ENCODE measurements at regions not wholly inside any gene's neighbourhood (a gene's known extent, or its start where the extent isn't known, plus 50 kb on each side); places are given as distances from the start of the nearest gene placed in this dataset.

- no peaks in the 10 kb centered on the region for H3K79me2 ChIP-seq (ENCODE audit: low read depth)
- ChIA-PET POLR2A (ENCODE audit: unreplicated experiment) (no interaction called here), CTCF (no interaction called here)
- no TSS peak for BruUV-seq (replicated peaks)
- no peak for DNase-seq
- H3K36me3 ChIP-seq (ENCODE audit: low read depth), result no peaks in the 10 kb centered on the region
- H3K9me2 ChIP-seq (ENCODE audit: insufficient read depth), result no peaks in the 10 kb centered on the region
- H4K20me1 ChIP-seq (ENCODE audit: insufficient read depth), result no peaks in the 10 kb centered on the region
- intact Hi-C loops (cut with micrococcal nuclease; ENCODE audit: unreplicated experiment), result no loop called here
- H3K27ac ChIP-seq, result no peak overlapping the region
- H3K27me3 ChIP-seq (ENCODE audit: insufficient read depth, low read depth), result no peaks in the 10 kb centered on the region
- H2AFZ ChIP-seq, result no peak overlapping the region
- no peaks in the 10 kb centered on the region for H3F3A ChIP-seq (ENCODE audit: insufficient read depth, low read depth)
- no peak overlapping the region for H3K4me2 ChIP-seq
- H3K9me3 ChIP-seq (ENCODE audit: insufficient read depth, low read depth), result no peaks in the 10 kb centered on the region
- TF ChIP-seq CTCF (conservative IDR thresholded peaks at IDR 0.05), result no peak
- no peak for TF ChIP-seq EZH2 (IDR thresholded peaks at IDR 0.05; ENCODE audit: low read depth)
- no peaks in the 10 kb centered on the region for H3K4me1 ChIP-seq (replicated peaks; ENCODE audit: insufficient read depth)
- no peak overlapping the region for H3K4me3 ChIP-seq
Measured at GRCh38 chr9:86812616-86813015, 134.7 kb downstream of the GAS1 start.

GRCh38 chr9:86809759-86810367, 137.4 kb downstream of the GAS1 start:
- Histone ChIP-seq H3K27me3 (ENCODE audit: insufficient read depth, low read depth) (no peaks in the 10 kb centered on the region), H3K9me3 (ENCODE audit: insufficient read depth, low read depth) (no peaks in the 10 kb centered on the region), H3K4me3 (no peak overlapping the region), H3K4me2 (no peak overlapping the region), H2AFZ (no peak overlapping the region), H4K20me1 (ENCODE audit: insufficient read depth) (no peaks in the 10 kb centered on the region), H3K4me1 (replicated peaks; ENCODE audit: insufficient read depth) (no peaks in the 10 kb centered on the region), H3K79me2 (ENCODE audit: low read depth) (no peaks in the 10 kb centered on the region), H3K36me3 (ENCODE audit: low read depth) (no peaks in the 10 kb centered on the region), H3K9me2 (ENCODE audit: insufficient read depth) (no peaks in the 10 kb centered on the region), H3K27ac (no peak overlapping the region), H3F3A (ENCODE audit: insufficient read depth, low read depth) (no peaks in the 10 kb centered on the region)
- CTCF ChIA-PET, result no interaction called here
- no peak for TF ChIP-seq EZH2 (IDR thresholded peaks at IDR 0.05; ENCODE audit: low read depth)
- TF ChIP-seq CTCF (conservative IDR thresholded peaks at IDR 0.05), result no peak
- POLR2A ChIA-PET (ENCODE audit: unreplicated experiment), result no interaction called here
- DNase-seq, result no peak
- BruUV-seq (replicated peaks), result no TSS peak
- intact Hi-C loops (cut with micrococcal nuclease; ENCODE audit: unreplicated experiment), result no loop called here

- no peaks in the 10 kb centered on the region for H4K20me1 ChIP-seq (ENCODE audit: insufficient read depth)
- H3K36me3 ChIP-seq (ENCODE audit: low read depth), result no peaks in the 10 kb centered on the region
- H3K4me3 ChIP-seq, result no peak overlapping the region
- no peak for DNase-seq
- POLR2A ChIA-PET (ENCODE audit: unreplicated experiment), result no interaction called here
- H3K9me2 ChIP-seq (ENCODE audit: insufficient read depth), result no peaks in the 10 kb centered on the region
- H2AFZ ChIP-seq, result no peak overlapping the region
- TF ChIP-seq CTCF (conservative IDR thresholded peaks at IDR 0.05) (no peak), EZH2 (IDR thresholded peaks at IDR 0.05; ENCODE audit: low read depth) (no peak)
- no peaks in the 10 kb centered on the region for H3K79me2 ChIP-seq (ENCODE audit: low read depth)
- intact Hi-C loops (cut with micrococcal nuclease; ENCODE audit: unreplicated experiment), result no loop called here
- no peak overlapping the region for H3K27ac ChIP-seq
- CTCF ChIA-PET, result no interaction called here
- no peaks in the 10 kb centered on the region for H3K4me1 ChIP-seq (replicated peaks; ENCODE audit: insufficient read depth)
- no peaks in the 10 kb centered on the region for H3F3A ChIP-seq (ENCODE audit: insufficient read depth, low read depth)
- no peaks in the 10 kb centered on the region for H3K9me3 ChIP-seq (ENCODE audit: insufficient read depth, low read depth)
- H3K27me3 ChIP-seq (ENCODE audit: insufficient read depth, low read depth), result no peaks in the 10 kb centered on the region
- BruUV-seq (replicated peaks), result no TSS peak
- no peak overlapping the region for H3K4me2 ChIP-seq
Measured at GRCh38 chr9:86809151-86809550, 138.2 kb downstream of the GAS1 start.

All from PC-9 (cell line).